ENCODE measurements at regions not wholly inside any gene's neighbourhood (a gene's known extent, or its start where the extent isn't known, plus 50 kb on each side); places are given as distances from the start of the nearest gene placed in this dataset.

DNA sequence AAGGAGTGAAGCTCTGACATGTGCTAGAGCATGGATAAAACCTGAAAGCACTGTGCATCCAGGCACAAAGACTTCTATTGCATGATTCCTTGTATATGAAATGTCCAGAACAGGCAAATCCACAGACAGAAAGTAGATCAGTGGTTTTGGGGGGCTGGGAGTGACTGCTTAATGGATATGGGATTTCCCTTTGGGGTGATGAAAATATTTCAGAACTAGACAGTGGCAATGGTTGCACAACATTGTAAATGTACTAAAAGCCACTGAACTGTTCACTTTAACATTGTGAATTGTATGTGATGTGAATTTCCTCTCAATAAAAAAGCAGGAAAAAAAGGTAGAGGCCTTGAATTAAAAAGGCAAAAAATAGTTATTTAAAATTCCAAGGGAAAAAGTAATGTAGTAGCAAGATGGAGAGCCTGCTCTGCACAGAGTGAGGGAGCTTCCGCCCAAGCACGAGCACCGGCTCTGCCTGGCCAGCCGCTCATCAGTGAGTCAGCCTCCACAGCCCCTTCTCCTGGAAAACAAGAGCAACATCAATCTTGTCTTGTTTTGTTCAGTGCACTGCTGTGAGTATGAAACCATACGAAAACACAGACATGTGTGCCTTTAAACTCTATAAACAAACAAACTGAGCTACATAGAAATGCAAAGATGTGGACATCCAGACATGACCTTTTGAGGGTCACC is 74.6 kb upstream of the THBS2 start:
- ATAC-seq (no peak), DNase-seq (no peak)
- H3K4me3 ChIP-seq: no peak overlapping the region
- no peaks in the 10 kb centered on the region for H3K36me3 ChIP-seq
- H3K27ac ChIP-seq: no peak overlapping the region
- no peaks in the 10 kb centered on the region for H3K4me1 ChIP-seq
- peaks cover 0 to 3% (median 0%) of the 10 kb centered on the region in 3 donors for H3K27me3 ChIP-seq
- in situ Hi-C loops (cut with MboI; ENCODE audit: low sequenced_read_pairs in 4 of 4) (no loop called here), intact Hi-C loops (cut with DNase I; ENCODE audit: low total_unique reads) (no loop called here)
- TF ChIP-seq POLR2A (IDR thresholded peaks at IDR 0.05): no peak
- TF ChIP-seq, protein P1, sequence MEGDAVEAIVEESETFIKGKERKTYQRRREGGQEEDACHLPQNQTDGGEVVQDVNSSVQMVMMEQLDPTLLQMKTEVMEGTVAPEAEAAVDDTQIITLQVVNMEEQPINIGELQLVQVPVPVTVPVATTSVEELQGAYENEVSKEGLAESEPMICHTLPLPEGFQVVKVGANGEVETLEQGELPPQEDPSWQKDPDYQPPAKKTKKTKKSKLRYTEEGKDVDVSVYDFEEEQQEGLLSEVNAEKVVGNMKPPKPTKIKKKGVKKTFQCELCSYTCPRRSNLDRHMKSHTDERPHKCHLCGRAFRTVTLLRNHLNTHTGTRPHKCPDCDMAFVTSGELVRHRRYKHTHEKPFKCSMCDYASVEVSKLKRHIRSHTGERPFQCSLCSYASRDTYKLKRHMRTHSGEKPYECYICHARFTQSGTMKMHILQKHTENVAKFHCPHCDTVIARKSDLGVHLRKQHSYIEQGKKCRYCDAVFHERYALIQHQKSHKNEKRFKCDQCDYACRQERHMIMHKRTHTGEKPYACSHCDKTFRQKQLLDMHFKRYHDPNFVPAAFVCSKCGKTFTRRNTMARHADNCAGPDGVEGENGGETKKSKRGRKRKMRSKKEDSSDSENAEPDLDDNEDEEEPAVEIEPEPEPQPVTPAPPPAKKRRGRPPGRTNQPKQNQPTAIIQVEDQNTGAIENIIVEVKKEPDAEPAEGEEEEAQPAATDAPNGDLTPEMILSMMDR (IDR thresholded peaks at IDR 0.05 in 4 of 5, conservative IDR thresholded peaks at IDR 0.05 in 1 of 5): no peak
- no peaks in the 10 kb centered on the region for H3K9me3 ChIP-seq

DNA sequence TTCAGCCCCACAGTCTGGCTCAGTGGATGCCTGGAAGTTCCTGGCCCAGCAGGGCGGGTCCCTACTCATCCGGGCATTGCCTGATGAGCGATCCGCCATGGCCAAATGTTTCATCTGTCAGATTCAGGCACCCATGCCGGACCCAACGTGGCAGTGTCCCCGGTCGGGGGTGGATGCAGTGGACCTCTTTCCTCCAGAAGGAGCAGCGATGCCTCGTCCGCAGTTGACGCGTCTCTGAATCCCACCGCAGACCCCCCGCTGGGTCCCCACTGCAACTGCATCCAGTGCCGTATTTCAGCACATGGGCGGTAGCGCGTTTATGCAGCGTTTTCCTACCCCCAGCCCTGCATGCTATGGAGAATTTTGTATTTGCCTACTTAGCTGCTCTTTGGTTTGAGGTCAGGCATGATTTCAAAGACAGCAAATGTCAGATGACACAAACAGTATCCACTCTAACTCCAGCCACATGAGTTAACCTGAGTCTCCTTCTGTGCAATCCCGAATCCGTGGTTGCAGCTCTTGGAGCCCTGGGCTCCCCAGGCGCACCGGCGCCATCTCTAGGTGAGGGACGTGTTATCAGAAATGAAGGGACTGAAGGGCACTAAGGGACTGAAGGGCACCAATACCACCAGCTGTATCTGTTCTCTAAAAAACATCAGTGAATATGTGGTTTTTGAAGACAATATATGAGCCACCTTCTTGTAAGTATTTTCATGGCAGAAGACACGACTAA is 72.6 kb upstream of the THBS2 start:
- no peaks in the 10 kb centered on the region for H3K4me1 ChIP-seq
- intact Hi-C loops (cut with DNase I; ENCODE audit: low total_unique reads): no loop called here
- ATAC-seq: no peak
- H3K27ac ChIP-seq: no peak overlapping the region
- in situ Hi-C loops (cut with MboI; ENCODE audit: low sequenced_read_pairs in 4 of 4): no loop called here
- H3K27me3 ChIP-seq: no peaks in the 10 kb centered on the region
- no peak for DNase-seq
- no peaks in the 10 kb centered on the region for H3K36me3 ChIP-seq
- no peaks in the 10 kb centered on the region for H3K9me3 ChIP-seq
- H3K4me3 ChIP-seq: no peak overlapping the region
- TF ChIP-seq, protein P1 (IDR thresholded peaks at IDR 0.05 in 4 of 5, conservative IDR thresholded peaks at IDR 0.05 in 1 of 5): no peak
- TF ChIP-seq POLR2A (IDR thresholded peaks at IDR 0.05): no peak

DNA sequence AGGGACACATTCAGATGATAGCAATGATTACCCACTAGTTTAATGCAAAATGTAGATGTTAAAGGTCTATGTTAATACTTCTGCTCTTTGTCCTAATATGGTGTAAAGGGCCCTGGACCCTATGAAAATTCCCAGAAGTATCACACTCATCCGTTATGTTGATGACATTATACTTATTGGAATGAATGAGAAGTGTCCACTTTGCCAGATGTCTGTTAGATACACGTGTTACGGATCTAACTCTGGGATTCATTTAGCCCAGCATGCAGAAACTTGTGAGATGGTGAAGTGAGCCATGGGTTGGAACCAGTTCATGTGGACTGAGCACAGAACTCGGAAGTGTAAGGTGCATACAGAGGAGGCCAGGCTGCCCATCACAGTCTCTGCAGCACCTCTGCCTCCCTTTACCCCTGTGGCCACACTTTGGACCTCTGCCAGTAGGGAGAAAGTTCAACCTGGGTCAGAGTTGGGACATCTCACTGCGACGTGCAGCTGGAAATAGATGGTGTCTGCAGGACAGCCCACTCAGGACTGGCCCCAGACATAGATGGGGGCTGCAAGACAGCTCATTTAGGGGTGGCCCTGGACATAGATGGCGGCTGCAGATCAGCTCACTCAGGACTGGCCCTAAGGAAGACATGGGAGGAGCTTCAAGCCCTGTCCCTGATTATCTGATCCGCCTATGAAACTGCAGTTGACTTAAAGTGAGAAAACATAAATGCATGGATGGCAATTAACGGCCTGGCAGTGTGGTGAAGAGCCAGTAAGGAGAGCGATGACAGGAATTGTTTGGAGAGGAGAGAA is 71.2 kb upstream of the THBS2 start:
- Histone ChIP-seq H3K9me3 (no peaks in the 10 kb centered on the region), H3K4me3 (no peak overlapping the region), H3K27me3 (no peaks in the 10 kb centered on the region), H3K4me1 (no peaks in the 10 kb centered on the region), H3K36me3 (no peaks in the 10 kb centered on the region), H3K27ac (no peak overlapping the region)
- DNase-seq (no peak), ATAC-seq (no peak)
- intact Hi-C loops (cut with DNase I; ENCODE audit: low total_unique reads) (no loop called here), in situ Hi-C loops (cut with MboI; ENCODE audit: low sequenced_read_pairs in 4 of 4) (no loop called here)
- TF ChIP-seq POLR2A (IDR thresholded peaks at IDR 0.05): no peak
- TF ChIP-seq, protein P1 (IDR thresholded peaks at IDR 0.05 in 4 of 5, conservative IDR thresholded peaks at IDR 0.05 in 1 of 5): no peak

DNA sequence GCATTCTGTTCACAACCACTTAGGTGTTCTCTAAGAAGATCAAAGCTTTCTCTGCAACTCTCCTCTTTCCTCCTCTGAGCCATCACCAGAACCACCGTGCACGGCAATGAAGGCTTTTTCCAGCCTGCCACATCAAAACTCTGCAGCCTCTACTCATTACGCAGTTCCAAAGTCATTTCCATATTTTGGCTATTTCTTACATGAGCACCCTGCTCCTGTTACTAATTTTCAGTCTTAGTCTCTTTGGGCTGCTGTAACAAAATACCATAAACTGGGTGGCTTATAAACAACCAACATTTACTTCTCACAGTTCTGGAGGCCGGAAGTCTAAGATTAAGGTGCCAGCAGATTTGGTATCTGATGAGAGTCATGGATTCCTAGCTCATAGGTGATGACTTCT is 70.4 kb upstream of the THBS2 start:
- in situ Hi-C loops (cut with MboI; ENCODE audit: low sequenced_read_pairs in 4 of 4) (no loop called here), intact Hi-C loops (cut with DNase I; ENCODE audit: low total_unique reads) (no loop called here)
- DNase-seq (no peak), ATAC-seq (no peak)
- Histone ChIP-seq H3K27me3 (peaks cover 0 to 4% (median 0%) of the 10 kb centered on the region in 3 donors), H3K4me3 (no peak overlapping the region), H3K4me1 (no peaks in the 10 kb centered on the region), H3K36me3 (no peaks in the 10 kb centered on the region), H3K27ac (no peak overlapping the region), H3K9me3 (no peaks in the 10 kb centered on the region)
- TF ChIP-seq, protein P1 (IDR thresholded peaks at IDR 0.05 in 4 of 5, conservative IDR thresholded peaks at IDR 0.05 in 1 of 5): no peak
- no peak for TF ChIP-seq POLR2A (IDR thresholded peaks at IDR 0.05)
